H9 (cell line): ENCODE measurements at regions not wholly inside any gene's neighbourhood (a gene's known extent, or its start where the extent isn't known, plus 50 kb on each side); places are given as distances from the start of the nearest gene placed in this dataset.

Source experiments
- DNase-seq: peaks from one replicate; pipeline ENCODE4 v3.0.0-alpha.2; 2017
- H2AFZ ChIP-seq: one replicate; pipeline ENCODE4 v1.6.1; 2013; ENCODE audit warnings: mild to moderate bottlenecking, low read length, control low read depth, moderate library complexity
- H2AK5ac ChIP-seq: 2 replicates; pipeline ENCODE4 v1.6.1; 2013; ENCODE audit warnings: low read length, control low read depth, mixed read lengths; ENCODE audit not compliant: insufficient read length
- H2BK120ac ChIP-seq: one replicate; pipeline ENCODE4 v1.6.1; 2013; ENCODE audit warnings: low read depth, mild to moderate bottlenecking, low read length, control low read depth, inconsistent platforms; ENCODE audit not compliant: poor library complexity, severe bottlenecking
- H2BK12ac ChIP-seq: 2 replicates; pipeline ENCODE4 v1.6.1; 2013; ENCODE audit warnings: low read length, control low read depth, mixed read lengths, low read depth; ENCODE audit not compliant: insufficient read length
- H2BK15ac ChIP-seq: 2 replicates; pipeline ENCODE4 v1.6.1; 2013; ENCODE audit warnings: low read depth, low read length, control low read depth
- H2BK20ac ChIP-seq: one replicate; pipeline ENCODE4 v1.6.1; 2013; ENCODE audit warnings: low read depth, mild to moderate bottlenecking, low read length, control low read depth, inconsistent platforms; ENCODE audit not compliant: poor library complexity, severe bottlenecking
- H2BK5ac ChIP-seq: 2 replicates; pipeline ENCODE4 v1.6.1; 2013; ENCODE audit warnings: low read length, control low read depth, mixed read lengths; ENCODE audit not compliant: insufficient read length
- H3K14ac ChIP-seq: 2 replicates; pipeline ENCODE4 v1.6.1; 2013; ENCODE audit warnings: low read length, control low read depth; ENCODE audit not compliant: insufficient read depth
- H3K18ac ChIP-seq: 2 replicates; pipeline ENCODE4 v1.6.1; 2013; ENCODE audit warnings: low read depth, mild to moderate bottlenecking, mixed read lengths, low read length, control low read depth; ENCODE audit not compliant: insufficient read length
- H3K23ac ChIP-seq: 2 replicates; pipeline ENCODE4 v1.6.1; 2013; ENCODE audit warnings: low read length, control low read depth, mixed read lengths, low read depth; ENCODE audit not compliant: insufficient read length
- H3K23me2 ChIP-seq: 2 replicates; pipeline ENCODE4 v1.6.1; 2013; ENCODE audit warnings: low read depth, mild to moderate bottlenecking, mixed read lengths, low read length, control low read depth; ENCODE audit not compliant: insufficient read length, poor library complexity, severe bottlenecking
- H3K27ac ChIP-seq: 2 replicates; pipeline ENCODE4 v1.5.1; 2013; ENCODE audit warnings: low read length, control low read depth, mixed read lengths, low read depth; ENCODE audit not compliant: insufficient read length
- H3K27me3 ChIP-seq: 2 replicates; pipeline ENCODE4 v1.6.1; 2013; ENCODE audit warnings: low read length, control low read depth, inconsistent platforms; ENCODE audit not compliant: insufficient read depth
- H3K4ac ChIP-seq: 2 replicates; pipeline ENCODE4 v1.6.1; 2013; ENCODE audit warnings: low read depth, mild to moderate bottlenecking, control low read depth, inconsistent platforms, low read length, moderate library complexity
- H3K4me1 ChIP-seq: 2 replicates; pipeline ENCODE4 v1.6.1; 2013; ENCODE audit warnings: low read length, control low read depth, inconsistent platforms; ENCODE audit not compliant: insufficient read depth
- H3K4me2 ChIP-seq: 2 replicates; pipeline ENCODE4 v1.6.1; 2013; ENCODE audit warnings: low read length, control low read depth, mixed read lengths; ENCODE audit not compliant: insufficient read length, insufficient read depth
- H3K56ac ChIP-seq: 2 replicates; pipeline ENCODE4 v1.6.1; 2013; ENCODE audit warnings: low read depth, mild to moderate bottlenecking, mixed read lengths, low read length, control low read depth; ENCODE audit not compliant: insufficient read length
- H3K79me1 ChIP-seq: 2 replicates; pipeline ENCODE4 v1.6.1; 2013; ENCODE audit warnings: low read depth, mild to moderate bottlenecking, moderate library complexity, low read length, control low read depth, inconsistent platforms; ENCODE audit not compliant: insufficient read depth, poor library complexity, severe bottlenecking
- H3K79me2 ChIP-seq: 2 replicates; pipeline ENCODE4 v1.6.1; 2013; ENCODE audit warnings: low read length, control low read depth, inconsistent platforms; ENCODE audit not compliant: insufficient read depth
- H3K9ac ChIP-seq: 2 replicates; pipeline ENCODE4 v1.6.1; 2013; ENCODE audit warnings: low read length, control low read depth, mixed read lengths; ENCODE audit not compliant: insufficient read length; ENCODE audit errors: extremely low read depth
- H3K9me3 ChIP-seq: one replicate; pipeline ENCODE4 v1.6.1; 2013; ENCODE audit warnings: low read depth, low read length, inconsistent platforms; ENCODE audit not compliant: control insufficient read depth
- H3T11ph ChIP-seq: one replicate; pipeline ENCODE4 v1.6.1; 2013; ENCODE audit warnings: mild to moderate bottlenecking, low read length, control low read depth, inconsistent platforms
- H4K20me1 ChIP-seq: one replicate; pipeline ENCODE4 v1.6.1; 2013; ENCODE audit not compliant: control insufficient read depth, insufficient read length, insufficient read depth
- H4K5ac ChIP-seq: 2 replicates; pipeline ENCODE4 v1.6.1; 2013; ENCODE audit warnings: low read depth, mild to moderate bottlenecking, mixed read lengths, low read length, control low read depth; ENCODE audit not compliant: insufficient read length
- H4K8ac ChIP-seq: replicated peaks from 2 replicates; pipeline ENCODE4 v1.6.1; 2013; ENCODE audit warnings: low read length, control low read depth, mixed read lengths, low read depth; ENCODE audit not compliant: insufficient read length
- H4K91ac ChIP-seq: 2 replicates; pipeline ENCODE4 v1.6.1; 2013; ENCODE audit warnings: low read depth, mild to moderate bottlenecking, moderate library complexity, mixed read lengths, low read length, control low read depth; ENCODE audit not compliant: insufficient read length
- H3K27ac Mint-ChIP-seq, 3 experiments: 2 replicates in 2 of 3; 3 replicates in 1 of 3; pipeline ENCODE4 v1.8.0; 2020 to 2021; ENCODE audit warnings: mixed read lengths in 3 of 3, mild to moderate bottlenecking in 1 of 3, moderate library complexity in 1 of 3
- H3K27me3 Mint-ChIP-seq: 2 replicates; pipeline ENCODE4 v1.8.0; 2021; ENCODE audit warnings: low read depth, mild to moderate bottlenecking, moderate library complexity, mixed read lengths
- H3K36me3 Mint-ChIP-seq, 3 experiments: 2 replicates in 2 of 3; 3 replicates in 1 of 3; pipeline ENCODE4 v1.8.0; 2020 to 2021; ENCODE audit warnings: low read depth in 3 of 3, mixed read lengths in 3 of 3; ENCODE audit not compliant: insufficient read depth in 1 of 3
- H3K4me1 Mint-ChIP-seq, 2 experiments: 2 replicates each; pipeline ENCODE4 v1.8.0; 2020; ENCODE audit warnings: mixed read lengths in 2 of 2
- H3K4me3 Mint-ChIP-seq, 2 experiments: 2 replicates in 1 of 2; 3 replicates in 1 of 2; pipeline ENCODE4 v1.8.0; 2020 to 2021; ENCODE audit warnings: mild to moderate bottlenecking in 2 of 2, mixed read lengths in 2 of 2, moderate library complexity in 1 of 2
- H3K9me3 Mint-ChIP-seq, 2 experiments: 2 replicates in 1 of 2; 3 replicates in 1 of 2; pipeline ENCODE4 v1.8.0; 2020; ENCODE audit warnings: mild to moderate bottlenecking in 2 of 2, mixed read lengths in 2 of 2, moderate library complexity in 1 of 2
- WGBS: extraction: QIAGEN DNeasy Blood & Tissue Kit; methylation state at CpG from one replicate; pipeline ENCODE4 v1.1.7; 2013; ENCODE audit warnings: missing lambda C conversion rate, low lambda C conversion rate, mixed read lengths; ENCODE audit not compliant: insufficient read length; ENCODE audit errors: extremely low coverage; 5-methylcytosine and 5-hydroxymethylcytosine counted together
- TF ChIP-seq, protein P1 (sequence below): fragments of 200-600 bp; sonication (generic); conservative IDR thresholded peaks from 3 replicates; pipeline ENCODE4 v1.8.0; 2021; ENCODE audit warnings: antibody characterized with exemption, mild to moderate bottlenecking

GRCh38 chr1:214838351-214838750 lies 235.4 kb downstream of the CENPF start:
- Histone ChIP-seq H2BK120ac (no peak overlapping the region), H2BK15ac (no peak overlapping the region), H3K14ac (no peak overlapping the region), H3T11ph (no peak overlapping the region), H3K27ac (no peak overlapping the region), H3K9me3 (no peaks in the 10 kb centered on the region), H2AFZ (no peak overlapping the region), H3K27me3 (no peaks in the 10 kb centered on the region), H4K91ac (no peak overlapping the region), H3K79me2 (no peaks in the 10 kb centered on the region), H4K20me1 (no peaks in the 10 kb centered on the region), H3K79me1 (no peaks in the 10 kb centered on the region), H3K4me1 (no peaks in the 10 kb centered on the region), H2BK5ac (no peak overlapping the region), H2AK5ac (no peak overlapping the region), H2BK12ac (no peak overlapping the region), H3K4me2 (no peak overlapping the region), H3K18ac (no peak overlapping the region), H3K23me2 (no peaks in the 10 kb centered on the region), H3K23ac (no peak overlapping the region), H3K4ac (no peak overlapping the region), H4K5ac (no peak overlapping the region), H4K8ac (no peak overlapping the region), H3K9ac (no peak overlapping the region), H3K56ac (no peak overlapping the region), H2BK20ac (no peak overlapping the region)
- Mint-ChIP-seq H3K4me3 (no peak overlapping the region), H3K9me3 (no peaks in the 10 kb centered on the region; a peak in 1 of 5 replicates), H3K27me3 (no peaks in the 10 kb centered on the region; the same call in 1 of the 2 replicates), H3K36me3 (no peaks in the 10 kb centered on the region), H3K4me1 (no peaks in the 10 kb centered on the region), H3K27ac (no peak overlapping the region)
- TF ChIP-seq, protein P1, sequence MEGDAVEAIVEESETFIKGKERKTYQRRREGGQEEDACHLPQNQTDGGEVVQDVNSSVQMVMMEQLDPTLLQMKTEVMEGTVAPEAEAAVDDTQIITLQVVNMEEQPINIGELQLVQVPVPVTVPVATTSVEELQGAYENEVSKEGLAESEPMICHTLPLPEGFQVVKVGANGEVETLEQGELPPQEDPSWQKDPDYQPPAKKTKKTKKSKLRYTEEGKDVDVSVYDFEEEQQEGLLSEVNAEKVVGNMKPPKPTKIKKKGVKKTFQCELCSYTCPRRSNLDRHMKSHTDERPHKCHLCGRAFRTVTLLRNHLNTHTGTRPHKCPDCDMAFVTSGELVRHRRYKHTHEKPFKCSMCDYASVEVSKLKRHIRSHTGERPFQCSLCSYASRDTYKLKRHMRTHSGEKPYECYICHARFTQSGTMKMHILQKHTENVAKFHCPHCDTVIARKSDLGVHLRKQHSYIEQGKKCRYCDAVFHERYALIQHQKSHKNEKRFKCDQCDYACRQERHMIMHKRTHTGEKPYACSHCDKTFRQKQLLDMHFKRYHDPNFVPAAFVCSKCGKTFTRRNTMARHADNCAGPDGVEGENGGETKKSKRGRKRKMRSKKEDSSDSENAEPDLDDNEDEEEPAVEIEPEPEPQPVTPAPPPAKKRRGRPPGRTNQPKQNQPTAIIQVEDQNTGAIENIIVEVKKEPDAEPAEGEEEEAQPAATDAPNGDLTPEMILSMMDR = no peak
- WGBS = no CpG with 5 or more reads among the region's 3 CpGs
- no peak for DNase-seq
